GM10248 (cell line): ENCODE measurements at regions not wholly inside any gene's neighbourhood (a gene's known extent, or its start where the extent isn't known, plus 50 kb on each side); places are given as distances from the start of the nearest gene placed in this dataset.

ENCODE experiments used
- CTCF ChIA-PET: fragments of 300-600 bp; sonication (Branson Sonifier 250); formaldehyde crosslinking; extraction: SDS; loops from one replicate; lab custom pipeline; 2021; ENCODE audit warnings: antibody characterized with exemption; lab: Yijun Ruan, JAX
- POLR2A ChIA-PET: fragments of 350-650 bp; sonication (Branson Sonifier 250); formaldehyde crosslinking; extraction: SDS; loops from one replicate; lab custom pipeline; 2020; ENCODE audit warnings: antibody characterized with exemption; lab: Yijun Ruan, JAX
- DNase-seq: peaks from one replicate; pipeline ENCODE4 v3.0.0; 2012; ENCODE audit errors: extremely low spot score
- TF ChIP-seq, protein P1 (sequence below): IDR thresholded peaks from 2 replicates; pipeline ENCODE4 v1.5.1; 2012; ENCODE audit warnings: mild to moderate bottlenecking, low read depth; ENCODE audit errors: extremely low read depth, missing control alignments, control extremely low read depth

DNA sequence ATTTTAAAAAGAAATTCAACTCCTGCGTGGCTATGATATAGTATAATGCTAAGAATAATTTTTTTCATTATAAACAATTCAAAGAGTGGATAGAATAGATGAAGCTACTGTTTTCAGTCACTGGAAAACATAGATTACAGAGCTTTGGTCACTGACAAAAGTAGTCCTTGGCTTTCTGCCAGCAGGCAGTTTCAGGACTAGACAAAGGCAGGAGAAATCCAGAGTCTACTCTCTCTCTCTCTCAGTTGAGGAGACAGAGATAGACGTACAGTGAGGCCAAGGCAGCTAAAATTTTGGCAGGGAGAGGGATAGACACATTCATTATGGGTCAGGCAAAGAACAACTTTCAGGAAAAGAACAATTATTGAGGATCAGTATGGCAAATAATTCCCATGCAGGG, 491.4 kb upstream of the CRIM1 start:
- no peak for DNase-seq
- POLR2A ChIA-PET = no interaction called here
- TF ChIP-seq, protein P1, sequence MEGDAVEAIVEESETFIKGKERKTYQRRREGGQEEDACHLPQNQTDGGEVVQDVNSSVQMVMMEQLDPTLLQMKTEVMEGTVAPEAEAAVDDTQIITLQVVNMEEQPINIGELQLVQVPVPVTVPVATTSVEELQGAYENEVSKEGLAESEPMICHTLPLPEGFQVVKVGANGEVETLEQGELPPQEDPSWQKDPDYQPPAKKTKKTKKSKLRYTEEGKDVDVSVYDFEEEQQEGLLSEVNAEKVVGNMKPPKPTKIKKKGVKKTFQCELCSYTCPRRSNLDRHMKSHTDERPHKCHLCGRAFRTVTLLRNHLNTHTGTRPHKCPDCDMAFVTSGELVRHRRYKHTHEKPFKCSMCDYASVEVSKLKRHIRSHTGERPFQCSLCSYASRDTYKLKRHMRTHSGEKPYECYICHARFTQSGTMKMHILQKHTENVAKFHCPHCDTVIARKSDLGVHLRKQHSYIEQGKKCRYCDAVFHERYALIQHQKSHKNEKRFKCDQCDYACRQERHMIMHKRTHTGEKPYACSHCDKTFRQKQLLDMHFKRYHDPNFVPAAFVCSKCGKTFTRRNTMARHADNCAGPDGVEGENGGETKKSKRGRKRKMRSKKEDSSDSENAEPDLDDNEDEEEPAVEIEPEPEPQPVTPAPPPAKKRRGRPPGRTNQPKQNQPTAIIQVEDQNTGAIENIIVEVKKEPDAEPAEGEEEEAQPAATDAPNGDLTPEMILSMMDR = no peak
- CTCF ChIA-PET = no interaction called here

DNA sequence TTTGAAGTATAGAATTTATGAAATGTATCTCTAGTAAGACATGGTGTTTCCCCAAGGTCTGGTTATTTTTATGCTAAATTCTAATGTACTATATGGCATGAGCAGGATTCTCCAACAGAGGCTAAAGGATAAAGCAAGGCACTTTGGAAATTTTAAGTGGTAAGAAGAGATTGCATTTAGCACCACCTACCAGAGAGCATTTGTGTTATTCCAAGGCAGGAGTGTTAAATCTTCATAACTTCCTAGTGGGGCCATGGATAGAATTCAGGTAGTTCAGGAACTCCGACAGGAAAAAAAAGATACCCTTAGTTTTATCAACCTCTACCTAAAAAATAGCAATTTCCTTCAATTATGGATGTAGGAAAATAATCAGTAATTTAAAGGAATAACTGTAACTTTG, 497.4 kb upstream of the CRIM1 start:
- TF ChIP-seq, protein P1 = no peak
- DNase-seq = no peak
- CTCF ChIA-PET = no interaction called here
- POLR2A ChIA-PET = no interaction called here

DNA sequence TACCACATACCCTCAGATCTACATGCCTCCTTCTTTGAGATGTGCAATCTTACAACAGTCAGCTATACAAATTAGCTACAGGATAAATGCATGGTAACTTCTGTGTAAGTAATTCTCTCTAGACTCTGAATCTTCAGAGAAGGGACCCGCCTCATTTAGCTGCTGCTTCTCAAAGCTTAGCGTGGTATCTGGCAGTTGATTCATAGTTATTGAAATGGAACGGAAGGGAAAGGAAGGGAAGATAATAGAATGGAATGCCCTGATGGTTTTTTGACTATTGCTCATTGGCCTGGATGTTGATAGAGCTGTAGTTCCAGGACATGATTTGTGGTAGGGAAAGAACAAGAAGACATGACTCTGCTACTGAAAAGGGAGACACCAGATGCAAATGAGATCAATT, 498.1 kb upstream of the CRIM1 start:
- CTCF ChIA-PET = no interaction called here
- TF ChIP-seq, protein P1 = no peak
- POLR2A ChIA-PET = no interaction called here
- DNase-seq = no peak

DNA sequence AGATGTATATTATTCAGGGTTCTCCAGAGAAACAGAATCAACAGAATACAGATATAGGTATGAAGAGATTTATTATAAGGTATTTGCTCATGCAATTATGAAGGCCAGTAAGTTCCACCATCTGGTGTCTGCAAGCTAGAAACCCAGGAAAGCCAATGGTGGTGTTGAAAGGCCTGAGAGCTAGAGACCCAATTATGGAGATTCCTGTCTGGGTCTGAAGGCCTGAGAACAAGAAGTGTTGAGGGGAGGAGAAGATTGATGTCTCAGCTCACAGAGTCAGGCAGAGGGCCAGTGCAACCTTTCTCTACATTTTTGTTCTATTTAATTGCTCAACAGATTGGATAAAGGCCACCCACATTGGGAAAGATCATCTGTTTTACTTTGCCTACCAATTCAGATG, 524.2 kb upstream of the CRIM1 start:
- TF ChIP-seq, protein P1 = no peak
- no peak for DNase-seq
- ChIA-PET CTCF (no interaction called here), POLR2A (no interaction called here)

DNA sequence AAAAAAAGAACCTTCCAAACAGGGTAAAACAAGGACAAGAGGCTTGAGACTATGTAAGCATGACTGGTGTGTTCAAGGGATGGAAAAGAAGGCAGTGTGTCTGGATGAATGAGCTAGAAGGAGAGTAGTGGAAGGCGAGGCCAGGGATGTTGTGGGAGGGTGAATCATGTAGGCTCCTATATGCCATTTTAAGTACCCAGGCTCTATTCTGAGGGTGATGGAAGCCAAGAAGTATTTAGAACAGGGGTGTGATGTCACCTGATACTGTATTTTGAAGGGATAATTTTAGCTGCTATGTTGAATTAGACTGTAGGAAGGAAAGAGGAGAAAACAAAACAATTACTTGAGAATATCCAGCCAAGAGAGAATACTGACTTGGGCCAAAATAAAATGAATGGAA, 524.7 kb upstream of the CRIM1 start:
- ChIA-PET POLR2A (no interaction called here), CTCF (no interaction called here)
- TF ChIP-seq, protein P1 = no peak
- no peak for DNase-seq

- ChIA-PET POLR2A (no interaction called here), CTCF (no interaction called here)
- TF ChIP-seq, protein P1 = no peak
- DNase-seq = no peak
Observed at GRCh38 chr2:35827086-35827485, 528.5 kb upstream of the CRIM1 start.

- ChIA-PET CTCF (no interaction called here), POLR2A (no interaction called here)
- TF ChIP-seq, protein P1 = no peak
- no peak for DNase-seq
Observed at GRCh38 chr2:35822716-35823115, 532.9 kb upstream of the CRIM1 start.
